B cell (primary cell): ENCODE measurements at regions not wholly inside any gene's neighbourhood (a gene's known extent, or its start where the extent isn't known, plus 50 kb on each side); places are given as distances from the start of the nearest gene placed in this dataset.

ENCODE experiments used
- ATAC-seq: fragments of 200-7000 bp; cut with Tn5 transposase; one replicate; pipeline ENCODE4 v1.10.0; 2021; ENCODE audit warnings: low read depth, mild to moderate bottlenecking, moderate number of reproducible peaks, moderate library complexity
- CTCF ChIA-PET: fragments of 350-600 bp; sonication (Branson Sonifier 250); formaldehyde crosslinking; loops from one replicate; lab custom pipeline; 2021; ENCODE audit warnings: antibody characterized with exemption, inconsistent platforms; lab: Charles Lee
- POLR2A ChIA-PET: fragments of 350-600 bp; sonication (Branson Sonifier 250); formaldehyde crosslinking; loops from one replicate; lab custom pipeline; 2021; ENCODE audit warnings: antibody characterized with exemption; lab: Charles Lee
- DNase-seq: peaks from one replicate; pipeline ENCODE4 v3.0.0; 2013
- H2AFZ ChIP-seq: 2 replicates; pipeline ENCODE4 v1.6.1; 2012; ENCODE audit warnings: mild to moderate bottlenecking, low read depth, low read length; ENCODE audit not compliant: insufficient read depth, poor library complexity, severe bottlenecking
- H3K27ac ChIP-seq, 2 donors: 1 replicate in 1 of 2; 2 replicates in 1 of 2; pipeline ENCODE4 v1.5.1; 2012 to 2013; ENCODE audit warnings: low read length in 2 of 2, mild to moderate bottlenecking in 2 of 2, moderate library complexity in 1 of 2
- H3K27me3 ChIP-seq, 4 experiments: fragments of 200-600 bp in 1 of 4; sonication (generic) in 1 of 4; replicated peaks in 1 of 4; 1 replicate in 2 of 4; 2 replicates in 2 of 4; pipeline versions ENCODE4 v1.6.1 to v1.7.0; 2013 to 2016; ENCODE audit warnings: low read length in 3 of 4, mild to moderate bottlenecking in 2 of 4, mixed read lengths in 1 of 4, moderate library complexity in 1 of 4; ENCODE audit not compliant: insufficient read depth in 4 of 4, control insufficient read depth in 3 of 4; ENCODE audit errors: control extremely low read depth in 1 of 4
- H3K36me3 ChIP-seq, 2 experiments: replicated peaks in 1 of 2; 1 replicate in 1 of 2; 2 replicates in 1 of 2; pipeline versions ENCODE4 v1.6.1 to v1.7.1; 2013; ENCODE audit warnings: low read length in 1 of 2; ENCODE audit not compliant: insufficient read depth in 2 of 2, control insufficient read depth in 1 of 2; ENCODE audit errors: control extremely low read depth in 1 of 2, extremely low read depth in 1 of 2
- H3K4me1 ChIP-seq, 2 donors: fragments of 200-600 bp in 1 of 2; sonication (generic) in 1 of 2; 1 replicate in 1 of 2; 2 replicates in 1 of 2; pipeline versions ENCODE4 v1.5.1 to v1.6.1; 2013 to 2017; ENCODE audit warnings: low read length in 2 of 2; ENCODE audit not compliant: control insufficient read depth in 2 of 2, insufficient read depth in 2 of 2
- H3K4me2 ChIP-seq: replicated peaks from 2 replicates; pipeline ENCODE3; 2012; ENCODE audit warnings: mild to moderate bottlenecking, low read depth, low read length; ENCODE audit not compliant: poor library complexity, severe bottlenecking
- H3K4me3 ChIP-seq, 5 experiments: fragments of 200-600 bp in 1 of 5; sonication (generic) in 1 of 5; 1 replicate in 3 of 5; 2 replicates in 2 of 5; pipeline versions ENCODE4 v1.5.1 to v1.7.0; 2011 to 2016; ENCODE audit warnings: low read length in 4 of 5, mild to moderate bottlenecking in 4 of 5, low read depth in 2 of 5, control low read depth in 1 of 5, moderate library complexity in 1 of 5; ENCODE audit not compliant: insufficient read depth in 1 of 5; ENCODE audit errors: control extremely low read depth in 1 of 5, extremely low read depth in 1 of 5
- H3K79me2 ChIP-seq: fragments of 200-600 bp; sonication (generic); one replicate; pipeline ENCODE4 v1.6.0; 2016; ENCODE audit warnings: low read length; ENCODE audit not compliant: control insufficient read depth, insufficient read depth
- H3K9ac ChIP-seq: fragments of 200-600 bp; sonication (generic); 2 replicates; pipeline ENCODE4 v1.6.1; 2017; ENCODE audit warnings: mild to moderate bottlenecking, low read length, moderate library complexity
- H3K9me3 ChIP-seq, 3 donors: one replicate each; pipeline versions ENCODE4 v1.6.1 to v1.7.1; 2013; ENCODE audit warnings: low read length in 2 of 3; ENCODE audit not compliant: control insufficient read depth in 2 of 3, insufficient read depth in 1 of 3; ENCODE audit errors: control extremely low read depth in 1 of 3
- H4K20me1 ChIP-seq: 2 replicates; pipeline ENCODE4 v1.6.0; 2012; ENCODE audit warnings: mild to moderate bottlenecking, low read length; ENCODE audit not compliant: insufficient read depth, control insufficient read depth, poor library complexity, severe bottlenecking
- H3K27ac Mint-ChIP-seq: one replicate; pipeline ENCODE4 v1.8.0; 2021; ENCODE audit warnings: mixed read lengths
- H3K27me3 Mint-ChIP-seq: one replicate; pipeline ENCODE4 v1.8.0; 2021; ENCODE audit warnings: mixed read lengths
- H3K4me1 Mint-ChIP-seq: one replicate; pipeline ENCODE4 v1.8.0; 2021; ENCODE audit warnings: mixed read lengths
- H3K4me3 Mint-ChIP-seq: one replicate; pipeline ENCODE4 v1.8.0; 2021; ENCODE audit warnings: mixed read lengths
- H3K9me3 Mint-ChIP-seq: one replicate; pipeline ENCODE4 v1.8.0; 2022; ENCODE audit warnings: mixed read lengths; ENCODE audit not compliant: insufficient read depth
- CTCF ChIP-seq: fragments of 200-600 bp; IDR thresholded peaks from one replicate; pipeline ENCODE4 v1.8.0; 2022; ENCODE audit warnings: antibody characterized with exemption, mild to moderate bottlenecking
- EZH2 ChIP-seq: IDR thresholded peaks from 2 replicates; pipeline ENCODE4 v1.6.1; 2012; ENCODE audit warnings: borderline replicate concordance, low read depth, mild to moderate bottlenecking, moderate library complexity, low read length; ENCODE audit not compliant: insufficient read depth, poor library complexity, severe bottlenecking
- WGBS: methylation state at CpG from one replicate; pipeline ENCODE4 v1.1.5; 2013; ENCODE audit warnings: missing lambda C conversion rate; ENCODE audit not compliant: insufficient coverage; 5-methylcytosine and 5-hydroxymethylcytosine counted together
- intact Hi-C: fragments of 100-400 bp; cut with micrococcal nuclease; formaldehyde crosslinking; loops from one replicate; pipeline ENCODE4 v1.10.0; 2022

GRCh38 chr3:174639406-174639805 lies 219.7 kb upstream of the NAALADL2 start:
- no peak overlapping the region for H3K4me3 ChIP-seq
- intact Hi-C loops = no loop called here
- TF ChIP-seq CTCF (no peak), EZH2 (no peak)
- ATAC-seq (no peak), DNase-seq (no peak)
- H2AFZ ChIP-seq = no peak overlapping the region
- H3K36me3 ChIP-seq = no peaks in the 10 kb centered on the region
- WGBS = 50% methylated on average over 2 of the region's 4 CpGs
- no peaks in the 10 kb centered on the region for H3K4me1 ChIP-seq
- H4K20me1 ChIP-seq = no peaks in the 10 kb centered on the region
- H3K9me3 ChIP-seq = peaks cover 0 to 9% (median 0%) of the 10 kb centered on the region in 3 donors
- H3K4me1 Mint-ChIP-seq = no peaks in the 10 kb centered on the region
- no peak overlapping the region for H3K4me3 Mint-ChIP-seq
- no peaks in the 10 kb centered on the region for H3K79me2 ChIP-seq
- no peaks in the 10 kb centered on the region for H3K27me3 ChIP-seq
- POLR2A ChIA-PET = no interaction called here
- H3K4me2 ChIP-seq = no peak overlapping the region
- peaks cover 4% of the 10 kb centered on the region for H3K9me3 Mint-ChIP-seq
- H3K27ac ChIP-seq = no peak overlapping the region
- H3K9ac ChIP-seq = no peak overlapping the region
- no peak overlapping the region for H3K27ac Mint-ChIP-seq
- H3K27me3 Mint-ChIP-seq = no peaks in the 10 kb centered on the region
- CTCF ChIA-PET = no interaction called here

- H3K4me3 ChIP-seq = no peak overlapping the region
- H4K20me1 ChIP-seq = no peaks in the 10 kb centered on the region
- no peak for ATAC-seq
- no peak for TF ChIP-seq EZH2
- TF ChIP-seq CTCF = no peak
- ChIA-PET CTCF (no interaction called here), POLR2A (no interaction called here)
- H2AFZ ChIP-seq = no peak overlapping the region
- intact Hi-C loops = no loop called here
- H3K27me3 Mint-ChIP-seq = no peaks in the 10 kb centered on the region
- no peak overlapping the region for H3K4me2 ChIP-seq
- WGBS = 58% methylated on average over 3 of the region's 3 CpGs
- H3K27ac ChIP-seq = no peak overlapping the region
- H3K9ac ChIP-seq = no peak overlapping the region
- H3K27ac Mint-ChIP-seq = no peak overlapping the region
- no peak overlapping the region for H3K4me3 Mint-ChIP-seq
- no peaks in the 10 kb centered on the region for H3K36me3 ChIP-seq
- peaks cover 0 to 9% (median 0%) of the 10 kb centered on the region in 3 donors for H3K9me3 ChIP-seq
- no peaks in the 10 kb centered on the region for H3K79me2 ChIP-seq
- H3K4me1 ChIP-seq = no peaks in the 10 kb centered on the region
- H3K27me3 ChIP-seq = no peaks in the 10 kb centered on the region
- no peak for DNase-seq
- no peaks in the 10 kb centered on the region for H3K4me1 Mint-ChIP-seq
- H3K9me3 Mint-ChIP-seq = peaks cover 4% of the 10 kb centered on the region
These were observed 219.2 kb upstream of the NAALADL2 start for GRCh38 chr3:174639970-174640369.
